A549 (cell line): ENCODE measurements at regions not wholly inside any gene's neighbourhood (a gene's known extent, or its start where the extent isn't known, plus 50 kb on each side); places are given as distances from the start of the nearest gene placed in this dataset.

Experiments used
- ATAC-seq, 2 experiments: fragments of 200-7000 bp in 1 of 2; fragments of >200 bp in 1 of 2; cut with Nextera tagmentation in 1 of 2; cut with Tn5 transposase in 1 of 2; 3 replicates each; pipeline versions ENCODE4 v1.8.0 to v1.9.1; 2018 to 2020; ENCODE audit warnings: mild to moderate bottlenecking in 1 of 2, moderate library complexity in 1 of 2
- CTCF ChIA-PET: fragments of 300-600 bp; sonication (Branson Sonifier 250); formaldehyde crosslinking; extraction: SDS; loops from one replicate; lab custom pipeline; 2021; ENCODE audit warnings: antibody characterized with exemption, inconsistent platforms; lab: Yijun Ruan, JAX
- POLR2A ChIA-PET: fragments of 350-600 bp; formaldehyde crosslinking; extraction: SDS; loops from one replicate; lab custom pipeline; 2021; ENCODE audit warnings: antibody characterized with exemption, inconsistent platforms; lab: Yijun Ruan, JAX
- DNase-seq, 2 experiments: peaks; one replicate each; pipeline versions ENCODE4 v3.0.0 to v3.0.0-alpha.2; 2011 to 2016; ENCODE audit warnings: low read depth in 1 of 2, low spot score in 1 of 2
- FAIRE-seq: peaks from 2 replicates; lab custom pipeline; 2011; peaks lifted over from hg19 to GRCh38; lab: Jason Lieb, UNC
- H3K27ac ChIP-seq, 2 experiments: fragments of >200 bp; sonication (Bioruptor Twin); formaldehyde crosslinking; 3 replicates each; pipeline ENCODE4 v1.5.1; 2016 to 2017
- H3K4me1 ChIP-seq: fragments of >200 bp; sonication (Bioruptor Twin); formaldehyde crosslinking; 3 replicates; pipeline ENCODE4 v1.6.1; 2016
- H3K4me2 ChIP-seq: fragments of >200 bp; sonication (Bioruptor Twin); formaldehyde crosslinking; 3 replicates; pipeline ENCODE4 v1.6.1; 2016
- H3K4me3 ChIP-seq: fragments of >200 bp; sonication (Bioruptor Twin); formaldehyde crosslinking; 3 replicates; pipeline ENCODE4 v1.5.1; 2016
- H3K9me3 ChIP-seq: fragments of >200 bp; sonication (Bioruptor Twin); formaldehyde crosslinking; 3 replicates; pipeline ENCODE4 v1.6.1; 2016
- CBX2 ChIP-seq: fragments of 200-600 bp; sonication (generic); IDR thresholded peaks from 2 replicates; pipeline ENCODE4 v1.6.1; 2016; ENCODE audit warnings: low read depth, mild to moderate bottlenecking, borderline replicate concordance
- ESRRA ChIP-seq: fragments of 150-350 bp; IDR thresholded peaks from 2 replicates; pipeline ENCODE4 v1.6.1; 2014; ENCODE audit warnings: mild to moderate bottlenecking, low read length, borderline replicate concordance
- FOSL2 ChIP-seq, 2 experiments: fragments of 450-650 bp in 1 of 2; fragments of >200 bp in 1 of 2; sonication (Bioruptor Twin) in 1 of 2; formaldehyde crosslinking; IDR thresholded peaks; 2 replicates each; pipeline versions ENCODE4 v1.5.0 to v1.6.1; 2016 to 2020; ENCODE audit warnings: mild to moderate bottlenecking in 1 of 2, moderate library complexity in 1 of 2
- FOXS1 ChIP-seq: fragments of 250-450 bp; sonication (Bioruptor Pico); IDR thresholded peaks from 2 replicates; pipeline ENCODE4 v1.5.0; 2020; ENCODE audit warnings: mild to moderate bottlenecking, moderate library complexity
- HDAC2 ChIP-seq: fragments of 200-600 bp; sonication (generic); IDR thresholded peaks from 2 replicates; pipeline ENCODE4 v1.6.1; 2016
- HES2 ChIP-seq: fragments of >200 bp; sonication (Bioruptor Twin); formaldehyde crosslinking; IDR thresholded peaks from 2 replicates; pipeline ENCODE4 v1.6.1; 2016
- HEYL ChIP-seq: fragments of 250-450 bp; sonication (Bioruptor Pico); IDR thresholded peaks from 2 replicates; pipeline ENCODE4 v1.8.0; 2021; ENCODE audit warnings: mild to moderate bottlenecking, moderate library complexity
- HMGXB4 ChIP-seq: fragments of 250-450 bp; sonication (Bioruptor Pico); IDR thresholded peaks from 2 replicates; pipeline ENCODE4 v1.5.0; 2021; ENCODE audit warnings: mild to moderate bottlenecking, moderate library complexity, borderline replicate concordance
- HOXB13 ChIP-seq: fragments of 250-450 bp; sonication (Bioruptor Pico); IDR thresholded peaks from 2 replicates; pipeline ENCODE4 v1.5.0; 2020; ENCODE audit warnings: low read depth, mild to moderate bottlenecking, moderate library complexity
- HOXB5 ChIP-seq: fragments of 250-450 bp; sonication (Bioruptor Pico); IDR thresholded peaks from 2 replicates; pipeline ENCODE4 v1.5.0; 2020; ENCODE audit warnings: mild to moderate bottlenecking, moderate library complexity
- JUNB ChIP-seq: fragments of >200 bp; sonication (Bioruptor Twin); formaldehyde crosslinking; IDR thresholded peaks from 2 replicates; pipeline ENCODE4 v1.6.1; 2016
- MAX ChIP-seq: IDR thresholded peaks from 2 replicates; pipeline ENCODE4 v1.6.1; 2012
- MAZ ChIP-seq: fragments of 150-350 bp; IDR thresholded peaks from 2 replicates; pipeline ENCODE4 v1.6.1; 2014; ENCODE audit warnings: antibody characterized with exemption, low read depth, low read length, borderline replicate concordance
- MYC ChIP-seq: IDR thresholded peaks from 2 replicates; pipeline ENCODE4 v1.6.1; 2012; ENCODE audit warnings: mild to moderate bottlenecking, inconsistent platforms, low read length, improper control_type of control experiment, borderline replicate concordance
- PBX3 ChIP-seq: IDR thresholded peaks from 2 replicates; pipeline ENCODE4 v1.6.1; 2012
- RARB ChIP-seq: fragments of 250-450 bp; sonication (Bioruptor Pico); IDR thresholded peaks from 2 replicates; pipeline ENCODE4 v1.8.0; 2021; ENCODE audit warnings: mild to moderate bottlenecking, moderate library complexity
- REST ChIP-seq: fragments of 200-600 bp; sonication (generic); IDR thresholded peaks from 2 replicates; pipeline ENCODE4 v1.6.1; 2016; ENCODE audit warnings: antibody characterized with exemption, mild to moderate bottlenecking, moderate library complexity
- RNF2 ChIP-seq: fragments of 200-600 bp; sonication (generic); IDR thresholded peaks from 2 replicates; pipeline ENCODE4 v1.6.1; 2016; ENCODE audit warnings: low read depth, mild to moderate bottlenecking, antibody characterized with exemption, moderate library complexity, borderline replicate concordance
- SMC3 ChIP-seq: fragments of >200 bp; sonication (Bioruptor Twin); formaldehyde crosslinking; IDR thresholded peaks from 3 replicates; pipeline ENCODE4 v1.6.1; 2018; ENCODE audit warnings: inconsistent platforms
- TFCP2L1 ChIP-seq: fragments of 250-450 bp; sonication (Bioruptor Pico); IDR thresholded peaks from 2 replicates; pipeline ENCODE4 v1.5.0; 2021; ENCODE audit warnings: mild to moderate bottlenecking
- ZNF302 ChIP-seq: fragments of 250-450 bp; sonication (Bioruptor Pico); IDR thresholded peaks from 2 replicates; pipeline ENCODE4 v1.9.0; 2021; ENCODE audit warnings: inconsistent platforms, mild to moderate bottlenecking, moderate library complexity
- ZSCAN20 ChIP-seq: fragments of 250-450 bp; sonication (Bioruptor Pico); IDR thresholded peaks from 2 replicates; pipeline ENCODE4 v1.8.0; 2022; ENCODE audit warnings: mild to moderate bottlenecking, moderate library complexity
- WGBS: methylation state at CpG from one replicate; pipeline ENCODE4 v1.1.6; 2017; ENCODE audit errors: missing lambda C conversion rate; 5-methylcytosine and 5-hydroxymethylcytosine counted together
- TF ChIP-seq, protein P1 (sequence below): fragments of >200 bp; sonication (Bioruptor Twin); formaldehyde crosslinking; IDR thresholded peaks from 3 replicates; pipeline ENCODE4 v1.6.1; 2016
- TF ChIP-seq, protein P2 (sequence below): fragments of 450-650 bp; IDR thresholded peaks from 2 replicates; pipeline ENCODE4 v1.6.1; 2014; ENCODE audit warnings: antibody characterized with exemption
- TF ChIP-seq, protein P3 (sequence below): IDR thresholded peaks from 2 replicates; pipeline ENCODE4 v1.6.1; 2012; ENCODE audit warnings: low read depth, borderline replicate concordance

GRCh38 chr5:51802551-51803184 lies 419.4 kb downstream of the ISL1 start:
- CTCF ChIA-PET = no interaction called here
- Histone ChIP-seq H3K9me3 (no peaks in the 10 kb centered on the region), H3K4me3 (no peak overlapping the region), H3K4me1 (no peaks in the 10 kb centered on the region), H3K4me2 (no peak overlapping the region), H3K27ac (no peak overlapping the region)
- DNase-seq (no peak), FAIRE-seq (no peak), ATAC-seq (no peak)
- POLR2A ChIA-PET = no interaction called here
- TF ChIP-seq FOSL2 (IDR thresholded peaks at IDR 0.05) (no peak), FOSL2 (CRISPR knock-in tag; IDR thresholded peaks at IDR 0.05) (no peak), JUNB (no peak), HEYL (CRISPR knock-in tag) (no peak), TFCP2L1 (CRISPR knock-in tag) (no peak), CBX2 (no peak)
- TF ChIP-seq, protein P1, sequence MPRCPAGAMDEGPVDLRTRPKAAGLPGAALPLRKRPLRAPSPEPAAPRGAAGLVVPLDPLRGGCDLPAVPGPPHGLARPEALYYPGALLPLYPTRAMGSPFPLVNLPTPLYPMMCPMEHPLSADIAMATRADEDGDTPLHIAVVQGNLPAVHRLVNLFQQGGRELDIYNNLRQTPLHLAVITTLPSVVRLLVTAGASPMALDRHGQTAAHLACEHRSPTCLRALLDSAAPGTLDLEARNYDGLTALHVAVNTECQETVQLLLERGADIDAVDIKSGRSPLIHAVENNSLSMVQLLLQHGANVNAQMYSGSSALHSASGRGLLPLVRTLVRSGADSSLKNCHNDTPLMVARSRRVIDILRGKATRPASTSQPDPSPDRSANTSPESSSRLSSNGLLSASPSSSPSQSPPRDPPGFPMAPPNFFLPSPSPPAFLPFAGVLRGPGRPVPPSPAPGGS = no peak
- 18% methylated on average over 3 of the region's 3 CpGs for WGBS

DNA sequence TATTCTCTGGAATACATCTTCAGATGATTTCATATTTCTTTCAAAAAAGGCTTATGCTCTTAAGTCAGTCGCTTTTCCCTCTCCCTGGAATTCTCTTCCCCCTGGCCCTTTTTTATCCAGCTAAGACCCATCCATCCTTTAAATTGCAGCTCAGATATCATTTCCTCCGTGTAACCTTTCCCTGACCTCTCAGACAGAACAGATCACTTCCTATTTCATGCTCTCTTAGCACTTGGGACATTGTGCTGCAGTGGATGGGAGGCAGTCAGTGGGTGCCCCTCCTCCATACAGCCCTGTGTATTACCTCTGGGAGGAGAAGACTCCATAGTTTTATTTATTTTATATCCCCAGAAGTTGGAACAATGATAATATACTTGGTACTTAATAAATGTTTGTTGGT lies 423.4 kb downstream of the ISL1 start:
- ChIA-PET POLR2A (no interaction called here), CTCF (no interaction called here)
- no peak overlapping the region for H3K27ac ChIP-seq
- DNase-seq = no peak
- FAIRE-seq = no peak
- TF ChIP-seq, protein P2, sequence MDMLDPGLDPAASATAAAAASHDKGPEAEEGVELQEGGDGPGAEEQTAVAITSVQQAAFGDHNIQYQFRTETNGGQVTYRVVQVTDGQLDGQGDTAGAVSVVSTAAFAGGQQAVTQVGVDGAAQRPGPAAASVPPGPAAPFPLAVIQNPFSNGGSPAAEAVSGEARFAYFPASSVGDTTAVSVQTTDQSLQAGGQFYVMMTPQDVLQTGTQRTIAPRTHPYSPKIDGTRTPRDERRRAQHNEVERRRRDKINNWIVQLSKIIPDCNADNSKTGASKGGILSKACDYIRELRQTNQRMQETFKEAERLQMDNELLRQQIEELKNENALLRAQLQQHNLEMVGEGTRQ = no peak
- TF ChIP-seq REST = no peak
- TF ChIP-seq FOXS1 (CRISPR knock-in tag) = no peak
- no peak for TF ChIP-seq MAX
- no peak for TF ChIP-seq ZNF302 (CRISPR knock-in tag)
- TF ChIP-seq SMC3 = no peak
- TF ChIP-seq HOXB13 (CRISPR knock-in tag) = no peak
- no peak for TF ChIP-seq PBX3
- TF ChIP-seq ESRRA = no peak
- TF ChIP-seq HDAC2 = no peak
- no peak for TF ChIP-seq MYC
- TF ChIP-seq MAZ = no peak
- TF ChIP-seq, protein P3, sequence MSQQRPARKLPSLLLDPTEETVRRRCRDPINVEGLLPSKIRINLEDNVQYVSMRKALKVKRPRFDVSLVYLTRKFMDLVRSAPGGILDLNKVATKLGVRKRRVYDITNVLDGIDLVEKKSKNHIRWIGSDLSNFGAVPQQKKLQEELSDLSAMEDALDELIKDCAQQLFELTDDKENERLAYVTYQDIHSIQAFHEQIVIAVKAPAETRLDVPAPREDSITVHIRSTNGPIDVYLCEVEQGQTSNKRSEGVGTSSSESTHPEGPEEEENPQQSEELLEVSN = no peak
- no peak for TF ChIP-seq CBX2
- no peak for TF ChIP-seq HMGXB4 (CRISPR knock-in tag)
- TF ChIP-seq HES2 = no peak
- no peak for TF ChIP-seq ZSCAN20 (CRISPR knock-in tag)
- no peak for TF ChIP-seq HOXB5 (CRISPR knock-in tag)
- TF ChIP-seq RARB (CRISPR knock-in tag) = no peak
- TF ChIP-seq RNF2 = no peak
- TF ChIP-seq, all 56 proteins: peak for 0
- Histone ChIP-seq H3K4me2 (no peak overlapping the region), H3K4me1 (no peaks in the 10 kb centered on the region), H3K4me3 (no peak overlapping the region), H3K9me3 (no peaks in the 10 kb centered on the region)
- WGBS = 11% methylated on average over 2 of the region's 2 CpGs
- ATAC-seq = no peak
